ENCODE measurements at regions not wholly inside any gene's neighbourhood (a gene's known extent, or its start where the extent isn't known, plus 50 kb on each side); places are given as distances from the start of the nearest gene placed in this dataset.

GRCh38 chr13:68473834-68474326, 1243.7 kb upstream of the PCDH9 start:
- DNase-seq (ENCODE audit: low read depth) = no peak

DNA sequence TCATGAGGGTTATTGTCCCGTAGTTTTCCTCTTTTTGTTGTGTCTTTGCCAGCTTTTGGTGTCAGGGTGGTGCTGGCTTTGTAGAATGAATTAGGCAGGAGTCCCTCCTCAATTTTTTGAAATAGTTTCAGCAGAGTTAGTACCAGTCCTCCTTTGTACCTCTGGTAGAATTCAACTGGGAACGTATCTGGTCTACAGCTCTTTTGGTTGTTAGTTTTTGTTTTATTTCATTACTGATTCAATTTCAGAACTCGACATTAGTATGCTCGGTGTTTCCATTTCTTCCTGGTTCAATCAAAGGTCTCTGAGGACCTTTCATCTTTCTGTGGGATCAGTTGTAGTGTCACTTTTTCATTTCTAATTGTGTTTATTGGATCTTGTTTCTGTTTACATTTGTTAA, 1237.0 kb upstream of the PCDH9 start:
- DNase-seq (ENCODE audit: low read depth) = no peak

DNA sequence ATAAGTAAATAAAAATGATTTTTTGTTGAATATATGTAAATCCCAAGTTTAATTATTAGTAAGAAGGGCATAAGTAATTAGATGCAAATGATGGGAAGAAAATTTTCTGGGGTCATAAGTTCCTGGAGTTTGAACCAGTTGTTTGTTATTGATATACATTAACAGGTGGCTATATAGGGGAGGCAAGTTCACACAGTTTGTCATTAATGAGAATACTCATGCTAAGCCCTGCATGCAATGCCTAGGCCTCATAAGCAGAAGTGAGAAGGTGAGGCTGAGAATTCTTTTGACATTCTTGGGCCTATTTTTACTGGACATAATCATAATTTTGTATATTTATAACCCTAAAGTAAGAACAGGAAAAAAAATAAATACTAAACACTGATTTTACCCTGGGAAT, 1210.7 kb upstream of the PCDH9 start:
- DNase-seq (ENCODE audit: low read depth) = no peak

- no peak for DNase-seq (ENCODE audit: low read depth)
Measured at GRCh38 chr13:68439817-68440216, 1209.7 kb upstream of the PCDH9 start.

DNA sequence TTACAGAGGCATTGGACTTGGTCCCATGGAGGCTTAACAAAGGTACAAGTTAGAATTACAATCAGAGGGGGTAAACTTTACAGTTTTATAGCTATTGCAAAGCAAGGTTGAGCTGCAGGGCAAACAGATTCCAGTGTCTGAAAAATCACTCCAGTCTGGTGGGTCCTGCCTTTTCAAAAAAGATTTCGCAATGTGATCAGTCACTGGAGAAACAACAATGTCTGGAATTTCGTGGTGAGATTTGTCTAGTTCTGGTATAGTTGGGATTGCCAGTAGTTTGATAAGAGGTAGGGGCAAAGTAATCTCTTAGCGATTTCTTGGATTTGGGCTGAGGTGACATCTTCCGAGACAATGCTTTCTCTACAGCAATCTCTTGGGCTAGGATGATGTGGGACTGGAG, 1198.2 kb upstream of the PCDH9 start:
- no peak for DNase-seq (ENCODE audit: low read depth)

DNA sequence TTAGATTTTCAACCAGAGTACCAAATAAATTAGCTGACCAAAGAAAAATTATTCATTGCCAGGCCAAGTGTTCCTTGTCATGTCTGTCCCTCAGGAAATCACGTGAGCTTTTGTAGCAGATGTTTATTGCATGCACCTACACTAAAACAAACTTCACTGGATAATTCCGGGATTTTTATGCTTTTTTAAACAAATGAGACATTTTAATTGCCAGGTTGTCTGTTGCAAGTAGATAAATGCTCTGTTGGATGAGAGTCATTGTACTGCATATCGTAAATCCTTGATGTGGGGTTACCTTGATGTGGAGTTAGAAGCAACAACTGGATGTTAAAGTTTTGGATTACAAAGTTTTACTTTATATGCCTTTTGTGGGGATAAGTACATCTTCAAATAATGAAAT, 1187.7 kb upstream of the PCDH9 start:
- no peak for DNase-seq (ENCODE audit: low read depth)

DNA sequence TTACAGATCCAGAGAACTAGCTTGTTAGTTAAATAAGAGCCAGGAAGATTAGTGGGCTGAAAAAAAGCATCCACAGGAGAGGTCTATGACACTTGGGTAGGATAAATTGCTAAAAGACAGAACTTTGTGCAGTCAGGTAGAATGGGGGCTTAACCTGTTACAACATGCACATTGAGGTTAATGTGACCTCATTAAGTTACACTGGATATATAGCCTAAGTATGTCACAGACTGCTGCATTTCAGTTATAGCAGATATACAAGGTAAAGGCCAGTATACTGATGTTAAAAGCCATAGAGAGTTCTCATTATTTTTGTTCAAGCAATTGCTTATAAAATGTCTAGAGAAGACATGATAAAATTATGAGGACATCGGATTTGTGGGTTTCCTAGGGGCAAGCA, 1179.9 kb upstream of the PCDH9 start:
- DNase-seq (ENCODE audit: low read depth) = no peak

DNA sequence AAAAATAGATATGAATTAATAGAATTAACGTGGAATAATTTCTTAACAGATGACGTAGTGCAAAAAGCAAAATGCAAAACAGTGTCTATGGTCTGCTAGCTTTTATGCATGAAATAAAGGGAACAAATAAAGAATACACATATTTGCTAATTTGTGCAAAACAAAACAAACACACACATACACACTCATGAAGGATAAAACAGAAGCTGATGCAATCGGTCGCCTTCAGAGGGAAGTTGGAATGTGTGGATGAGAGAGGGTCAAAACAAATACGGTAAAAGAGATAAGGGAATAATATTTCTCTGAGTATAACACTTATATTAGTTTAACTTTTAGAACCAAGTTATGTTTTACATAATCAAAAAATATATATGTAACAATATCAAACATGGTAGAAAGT, 1160.9 kb upstream of the PCDH9 start:
- DNase-seq (ENCODE audit: low read depth) = no peak

- no peak for DNase-seq (ENCODE audit: low read depth)
Measured at GRCh38 chr13:68386808-68387207, 1156.7 kb upstream of the PCDH9 start.

DNA sequence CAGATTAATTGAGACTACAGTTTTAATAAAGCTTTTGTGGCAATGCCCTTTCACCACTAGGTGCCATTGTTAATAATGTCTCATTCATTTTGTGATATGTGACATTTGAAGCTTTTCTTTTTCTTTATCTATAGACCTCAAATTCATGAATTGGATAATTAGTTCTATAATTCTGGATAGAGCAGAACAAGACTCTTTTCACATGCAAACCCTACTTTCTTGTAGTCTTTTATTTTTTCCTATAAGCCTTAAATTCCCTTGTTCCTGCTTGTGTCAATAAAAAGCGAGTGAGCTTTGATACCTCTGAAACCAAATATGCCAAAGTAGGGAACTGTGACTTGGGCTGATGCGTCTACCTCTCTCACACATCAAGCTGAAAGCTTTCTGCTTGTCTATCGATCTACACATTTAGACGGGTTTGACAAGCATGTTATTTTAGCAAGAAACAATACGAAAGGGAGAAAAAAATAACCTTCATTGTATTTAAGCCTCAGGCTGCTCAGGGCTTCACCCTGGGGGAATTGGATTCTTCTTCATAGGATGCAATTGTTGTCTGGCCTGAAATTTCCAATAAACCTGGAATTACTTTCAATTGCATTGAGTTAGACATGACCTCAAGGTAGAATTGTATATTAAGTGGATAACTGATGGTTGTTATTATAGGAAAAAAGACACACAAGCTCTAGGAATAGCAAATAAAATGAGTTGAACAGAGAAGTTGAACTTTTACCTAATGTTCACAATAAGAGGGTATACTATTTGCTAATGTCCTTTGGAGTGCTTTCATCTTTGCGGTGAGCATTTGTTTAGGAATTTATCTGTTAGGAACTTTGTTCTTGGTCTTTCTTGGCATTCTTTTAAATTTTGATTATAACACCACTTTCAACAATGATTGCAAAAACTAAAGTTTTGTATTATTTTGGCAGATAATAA, 1150.2 kb upstream of the PCDH9 start:
- DNase-seq (ENCODE audit: low read depth) = no peak

- DNase-seq (ENCODE audit: low read depth) = no peak
Measured at GRCh38 chr13:68378294-68378693, 1148.2 kb upstream of the PCDH9 start.

DNA sequence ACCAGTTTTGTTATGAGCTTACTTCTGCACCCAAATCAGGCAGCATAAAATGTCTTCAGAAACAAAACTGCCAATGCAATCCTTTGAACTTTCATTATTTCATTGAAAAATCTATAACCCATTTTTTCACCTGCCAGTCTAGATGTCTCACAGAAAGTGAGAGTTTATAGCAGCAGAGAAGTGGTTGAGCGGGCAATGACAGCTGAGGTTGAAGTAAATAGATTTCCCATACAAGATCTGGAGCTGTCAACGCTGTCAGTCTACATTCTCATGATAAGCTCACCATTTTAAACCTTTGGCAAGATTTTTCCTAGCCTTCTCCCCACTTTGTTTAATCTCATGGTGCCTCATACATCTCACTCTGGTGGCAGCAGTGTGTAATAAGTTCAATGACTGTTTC, 1144.9 kb upstream of the PCDH9 start:
- no peak for DNase-seq (ENCODE audit: low read depth)

- no peak for DNase-seq (ENCODE audit: low read depth)
Measured at GRCh38 chr13:68369739-68370138, 1139.6 kb upstream of the PCDH9 start.

GRCh38 chr13:68368922-68369321, 1138.8 kb upstream of the PCDH9 start:
- no peak for DNase-seq (ENCODE audit: low read depth)

DNA sequence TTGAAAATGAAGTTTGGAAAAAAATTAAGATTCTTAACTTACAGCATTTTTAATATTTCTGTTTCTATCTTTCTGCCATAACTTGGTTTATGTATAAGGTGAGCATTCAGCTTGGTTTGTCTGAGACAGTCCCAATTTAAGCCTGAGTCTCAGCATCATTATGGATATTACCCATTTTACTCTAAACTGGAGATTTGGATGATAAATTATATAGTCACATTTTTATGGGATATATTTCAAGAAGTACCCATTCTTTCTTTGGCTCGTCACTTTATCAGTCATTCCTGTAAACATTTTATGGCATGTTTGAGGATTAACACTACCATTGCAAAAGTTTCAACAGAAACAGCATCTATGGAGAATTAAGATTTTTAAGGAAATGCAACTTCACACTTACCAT, 1129.0 kb upstream of the PCDH9 start:
- no peak for DNase-seq (ENCODE audit: low read depth)

GRCh38 chr13:68358294-68358705, 1128.2 kb upstream of the PCDH9 start:
- no peak for DNase-seq (ENCODE audit: low read depth)

- DNase-seq (ENCODE audit: low read depth) = no peak
Measured at GRCh38 chr13:68350554-68350953, 1120.4 kb upstream of the PCDH9 start.

- no peak for DNase-seq (ENCODE audit: low read depth)
Measured at GRCh38 chr13:68347220-68347619, 1117.1 kb upstream of the PCDH9 start.

DNA sequence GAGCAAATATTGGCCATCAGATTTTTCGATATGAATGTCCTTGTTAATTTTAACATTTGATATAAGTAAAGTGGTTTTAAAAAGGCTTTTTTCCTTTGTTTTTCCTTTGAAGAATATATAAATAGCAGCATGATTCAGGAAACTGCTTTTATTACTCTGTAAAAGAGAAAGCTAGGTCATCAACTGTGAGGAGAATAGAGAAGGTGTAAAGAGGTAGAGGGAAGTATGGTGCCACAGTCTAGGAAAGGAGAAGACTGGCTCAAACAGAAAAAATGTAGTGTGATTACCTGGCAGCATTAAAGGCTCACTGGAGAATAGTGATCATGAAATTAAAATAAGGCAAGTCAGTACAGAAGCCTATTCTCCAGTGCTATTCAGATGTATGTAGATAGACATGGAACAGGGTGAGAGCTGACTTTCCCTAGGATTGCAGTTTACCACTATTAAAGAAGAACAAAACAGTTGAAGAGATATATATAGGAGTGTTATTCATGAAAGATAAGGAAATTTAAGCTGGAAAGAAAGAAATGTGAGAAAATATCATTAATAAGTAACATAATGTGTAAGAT, 1115.9 kb upstream of the PCDH9 start:
- DNase-seq (ENCODE audit: low read depth) = no peak

- no peak for DNase-seq (ENCODE audit: low read depth)
Measured at GRCh38 chr13:68323124-68323523, 1093.0 kb upstream of the PCDH9 start.

DNA sequence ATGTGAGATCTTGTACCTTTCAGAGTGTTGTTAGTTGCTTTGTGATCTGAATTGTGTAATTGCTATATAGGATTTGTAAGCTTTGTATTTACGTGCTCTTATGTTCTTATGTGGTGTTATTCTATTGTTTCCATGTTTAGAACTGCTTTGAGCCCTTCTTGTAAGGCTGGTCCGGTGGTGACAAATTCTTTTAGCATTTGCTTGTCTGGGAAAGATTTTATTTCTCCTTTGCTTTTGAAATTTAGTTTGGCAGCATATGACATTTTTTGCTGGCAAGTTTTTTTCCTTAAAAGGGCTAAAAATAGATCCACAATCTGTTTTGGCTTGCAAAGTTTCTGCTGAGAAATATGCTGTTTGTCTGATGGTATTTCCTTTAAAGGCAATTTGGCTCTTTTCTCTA, 1089.2 kb upstream of the PCDH9 start:
- no peak for DNase-seq (ENCODE audit: low read depth)

DNA sequence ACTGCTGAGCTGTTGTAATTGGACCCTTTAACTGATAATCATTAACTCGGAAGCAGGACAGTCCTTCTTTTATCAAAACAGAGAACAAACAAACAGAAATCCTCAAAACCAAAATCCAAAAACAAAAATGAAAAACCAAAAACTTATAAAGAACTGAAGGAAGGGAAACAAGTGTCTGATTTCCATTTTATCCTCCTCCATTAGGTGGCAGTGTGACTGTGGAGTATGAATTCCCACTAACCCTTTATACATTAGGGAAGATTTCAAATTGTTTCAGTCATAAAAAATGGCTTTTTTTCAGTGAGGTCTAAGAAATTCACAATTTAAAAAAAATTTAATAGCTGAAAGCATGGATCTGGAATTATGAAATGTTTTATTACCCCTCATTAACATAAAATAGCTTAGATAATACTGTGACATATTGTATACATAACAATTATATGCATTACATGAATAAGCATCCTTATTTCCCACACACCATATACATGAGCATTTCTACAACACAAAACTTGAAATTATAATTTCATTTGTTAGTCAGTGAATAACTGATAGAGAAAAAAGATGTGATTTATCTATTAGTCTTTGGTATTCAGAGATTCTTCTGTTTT, 1074.3 kb upstream of the PCDH9 start:
- DNase-seq (ENCODE audit: low read depth) = no peak

GRCh38 chr13:68293631-68294030, 1063.5 kb upstream of the PCDH9 start:
- DNase-seq (ENCODE audit: low read depth) = no peak
